ENCODE measurements at regions not wholly inside any gene's neighbourhood (a gene's known extent, or its start where the extent isn't known, plus 50 kb on each side); places are given as distances from the start of the nearest gene placed in this dataset.
"Not testable (repeated sequence)": the region's sequence is repeated elsewhere in the genome, so short reads cannot be mapped to it uniquely, and the experiment has no call there.

- no peaks in the 10 kb centered on the region for H3K36me3 ChIP-seq (replicated peaks in 1 of 2; ENCODE audit: control insufficient read depth in 1 of 2, insufficient read depth in 2 of 2, low read length in 1 of 2)
- no peak overlapping the region for H3K4me2 ChIP-seq
- H3K4me3 ChIP-seq (ENCODE audit: low read depth in 2 of 2, low read length in 1 of 2): no peak overlapping the region
- no peaks in the 10 kb centered on the region for H4K20me1 ChIP-seq (ENCODE audit: insufficient read depth)
- no peak for DNase-seq
- no peak overlapping the region for H2AFZ ChIP-seq (ENCODE audit: low read depth)
- TF ChIP-seq RCOR1 (IDR thresholded peaks at IDR 0.05; ENCODE audit: low read length) (no peak), EZH2phosphoT487 (IDR thresholded peaks at IDR 0.05; ENCODE audit: borderline replicate concordance, low read depth) (no peak), NFIC (IDR thresholded peaks at IDR 0.05; ENCODE audit: borderline replicate concordance) (no peak), MXI1 (IDR thresholded peaks at IDR 0.05; ENCODE audit: low read depth, low read length) (no peak), SMC3 (IDR thresholded peaks at IDR 0.05; ENCODE audit: low read depth, low read length) (no peak), YY1 (IDR thresholded peaks at IDR 0.05; ENCODE audit: low read depth) (no peak), RAD21 (IDR thresholded peaks at IDR 0.05; ENCODE audit: low read length) (no peak), TCF12 (IDR thresholded peaks at IDR 0.05) (no peak), USF2 (IDR thresholded peaks at IDR 0.05; ENCODE audit: borderline replicate concordance, low read depth, low read length) (no peak), TAF1 (IDR thresholded peaks at IDR 0.05; ENCODE audit: borderline replicate concordance, low read depth, low read length) (no peak), TEAD4 (IDR thresholded peaks at IDR 0.05; ENCODE audit: borderline replicate concordance, insufficient read depth) (no peak), ELF1 (IDR thresholded peaks at IDR 0.05) (no peak), RXRA (IDR thresholded peaks at IDR 0.05; ENCODE audit: borderline replicate concordance, low read depth) (no peak)
- ChIA-PET POLR2A (no interaction called here), CTCF (no interaction called here)
- H3K79me2 ChIP-seq (ENCODE audit: insufficient read depth): no peaks in the 10 kb centered on the region
- no peaks in the 10 kb centered on the region for H3F3A ChIP-seq (replicated peaks; ENCODE audit: insufficient read depth)
- H3K9ac ChIP-seq: no peak overlapping the region
- 37% methylated on average over 3 of the region's 3 CpGs for WGBS (ENCODE audit: low lambda C conversion rate)
- H3K27me3 ChIP-seq (ENCODE audit: insufficient read depth): no peaks in the 10 kb centered on the region
- H3K27ac ChIP-seq (ENCODE audit: low read depth in 2 of 2, low read length in 1 of 2): no peak overlapping the region
- no peaks in the 10 kb centered on the region; a peak in 1 of 4 replicates for H3K4me1 ChIP-seq (ENCODE audit: control insufficient read depth in 1 of 2, insufficient read depth in 2 of 2, low read depth in 1 of 2, low read length in 1 of 2)
- no peaks in the 10 kb centered on the region for H3K9me3 ChIP-seq
- no peaks in the 10 kb centered on the region for H3K9me2 ChIP-seq
Observed at GRCh38 chr16:48955837-48956236, 325.8 kb downstream of the CBLN1 start.

GRCh38 chr16:48951621-48952125 is 330.0 kb downstream of the CBLN1 start:
- H3K27me3 ChIP-seq (ENCODE audit: insufficient read depth); H4K20me1 ChIP-seq (ENCODE audit: insufficient read depth); CTCF ChIA-PET; H3K9me2 ChIP-seq; H3K9ac ChIP-seq; H3K4me2 ChIP-seq; H2AFZ ChIP-seq (ENCODE audit: low read depth); H3K9me3 ChIP-seq; H3K36me3 ChIP-seq (replicated peaks in 1 of 2; ENCODE audit: control insufficient read depth in 1 of 2, insufficient read depth in 2 of 2, low read length in 1 of 2); DNase-seq; H3K4me1 ChIP-seq (ENCODE audit: control insufficient read depth in 1 of 2, insufficient read depth in 2 of 2, low read depth in 1 of 2, low read length in 1 of 2); POLR2A ChIA-PET; H3K4me3 ChIP-seq (ENCODE audit: low read depth in 2 of 2, low read length in 1 of 2); H3F3A ChIP-seq (replicated peaks; ENCODE audit: insufficient read depth); H3K27ac ChIP-seq (ENCODE audit: low read depth in 2 of 2, low read length in 1 of 2); H3K79me2 ChIP-seq (ENCODE audit: insufficient read depth): not testable (repeated sequence)
- 20% methylated on average over 1 of the region's 41 CpGs for WGBS (ENCODE audit: low lambda C conversion rate)

GRCh38 chr16:48950184-48950583 is 331.5 kb downstream of the CBLN1 start:
- Histone ChIP-seq H4K20me1 (ENCODE audit: insufficient read depth) (no peaks in the 10 kb centered on the region), H3K27ac (ENCODE audit: low read depth in 2 of 2, low read length in 1 of 2) (no peak overlapping the region), H2AFZ (ENCODE audit: low read depth) (no peak overlapping the region), H3K4me2 (no peak overlapping the region), H3K9ac (no peak overlapping the region), H3F3A (replicated peaks; ENCODE audit: insufficient read depth) (no peaks in the 10 kb centered on the region), H3K27me3 (ENCODE audit: insufficient read depth) (no peaks in the 10 kb centered on the region), H3K9me2 (no peaks in the 10 kb centered on the region), H3K4me1 (ENCODE audit: control insufficient read depth in 1 of 2, insufficient read depth in 2 of 2, low read depth in 1 of 2, low read length in 1 of 2) (peaks cover 0 to 3% of the 10 kb centered on the region in 2 experiments; a peak in 1 of 4 replicates), H3K79me2 (ENCODE audit: insufficient read depth) (no peaks in the 10 kb centered on the region), H3K36me3 (replicated peaks in 1 of 2; ENCODE audit: control insufficient read depth in 1 of 2, insufficient read depth in 2 of 2, low read length in 1 of 2) (no peaks in the 10 kb centered on the region), H3K4me3 (ENCODE audit: low read depth in 2 of 2, low read length in 1 of 2) (no peak overlapping the region), H3K9me3 (no peaks in the 10 kb centered on the region)
- DNase-seq: no peak
- 39% methylated on average over 2 of the region's 2 CpGs for WGBS (ENCODE audit: low lambda C conversion rate)
- TF ChIP-seq YY1 (IDR thresholded peaks at IDR 0.05; ENCODE audit: low read depth) (no peak), CHD2 (IDR thresholded peaks at IDR 0.05; ENCODE audit: low read length, partially characterized antibody) (no peak), ELF1 (IDR thresholded peaks at IDR 0.05) (no peak)
- ChIA-PET CTCF (no interaction called here), POLR2A (no interaction called here)
